Panc1 (cell line): ENCODE measurements at regions not wholly inside any gene's neighbourhood (a gene's known extent, or its start where the extent isn't known, plus 50 kb on each side); places are given as distances from the start of the nearest gene placed in this dataset.
A peak's percentile ranks its signal among the peaks of the same experiment; 100 is the strongest.

Experiments used
- ATAC-seq: fragments of 200-7000 bp; cut with Tn5 transposase; 2 replicates; pipeline ENCODE4 v1.9.1; 2020; ENCODE audit warnings: mild to moderate bottlenecking, moderate library complexity
- BruUV-seq: library from RNA; stranded (reverse); fragments of 400-500 nt; replicated peaks from 2 replicates; lab custom pipeline; 2021; lab: Mats Ljungman, UMichigan
- CTCF ChIA-PET: fragments of 300-600 bp; sonication (Branson Sonifier 250); formaldehyde crosslinking; loops from one replicate; lab custom pipeline; 2022; ENCODE audit warnings: antibody characterized with exemption; lab: Charles Lee
- POLR2A ChIA-PET: fragments of 300-600 bp; sonication (Branson Sonifier 250); formaldehyde crosslinking; loops from one replicate; lab custom pipeline; 2022; ENCODE audit warnings: antibody characterized with exemption; lab: Charles Lee
- DNase-seq: peaks from one replicate; pipeline ENCODE4 v3.0.0-alpha.2; 2010; ENCODE audit warnings: low read depth, low spot score
- H3K27ac ChIP-seq: 2 replicates; pipeline ENCODE4 v1.5.1; 2011; ENCODE audit warnings: mild to moderate bottlenecking, low read length, inconsistent platforms
- H3K27me3 ChIP-seq: fragments of 200-500 bp; sonication (Bioruptor generic); 2 replicates; pipeline ENCODE4 v1.6.0; 2014; ENCODE audit warnings: low read length, inconsistent platforms; ENCODE audit not compliant: control insufficient read depth, insufficient read depth
- H3K36me3 ChIP-seq: fragments of 200-500 bp; sonication (Bioruptor generic); 2 replicates; pipeline ENCODE4 v1.5.1; 2014; ENCODE audit warnings: inconsistent platforms, mild to moderate bottlenecking, low read length, moderate library complexity; ENCODE audit not compliant: control insufficient read depth, insufficient read depth
- H3K4me1 ChIP-seq: 2 replicates; pipeline ENCODE4 v1.5.1; 2011; ENCODE audit warnings: inconsistent platforms, mild to moderate bottlenecking, low read length, moderate library complexity; ENCODE audit not compliant: control insufficient read depth, insufficient read depth
- H3K4me3 ChIP-seq, 2 experiments: 2 replicates each; pipeline ENCODE4 v1.5.1; 2011 to 2012; ENCODE audit warnings: low read depth in 2 of 2, low read length in 2 of 2, mild to moderate bottlenecking in 2 of 2, inconsistent platforms in 1 of 2, moderate library complexity in 1 of 2
- H3K9me3 ChIP-seq: fragments of 200-500 bp; sonication (Bioruptor generic); 2 replicates; pipeline ENCODE4 v1.5.1; 2014; ENCODE audit warnings: low read depth, mild to moderate bottlenecking, inconsistent platforms, low read length, moderate library complexity; ENCODE audit not compliant: control insufficient read depth, insufficient read depth
- POLR2AphosphoS5 ChIP-seq: IDR thresholded peaks from 2 replicates; pipeline ENCODE4 v1.6.1; 2012; ENCODE audit warnings: mild to moderate bottlenecking, low read depth, low read length, moderate library complexity
- REST ChIP-seq, 2 experiments: IDR thresholded peaks; 2 replicates each; pipeline ENCODE4 v1.6.1; 2011 to 2012; ENCODE audit warnings: low read depth in 2 of 2, control low read depth in 1 of 2, low read length in 1 of 2, mild to moderate bottlenecking in 1 of 2, moderate library complexity in 1 of 2; ENCODE audit not compliant: insufficient read depth in 1 of 2
- SIN3A ChIP-seq: IDR thresholded peaks from 2 replicates; pipeline ENCODE4 v1.6.1; 2012; ENCODE audit warnings: low read depth, mild to moderate bottlenecking, low read length, moderate library complexity, borderline replicate concordance; ENCODE audit not compliant: insufficient read depth
- TCF7L2 ChIP-seq: IDR thresholded peaks from 2 replicates; pipeline ENCODE4 v1.6.1; 2011; ENCODE audit warnings: mild to moderate bottlenecking, low read depth, low read length, inconsistent platforms
- in situ Hi-C: cut with HindIII; loops from 2 replicates; pipeline ENCODE4 v1.10.0; 2016; ENCODE audit warnings: low sequenced_read_pairs, low pct_unique_long_range_greater_than_20kb
- intact Hi-C: fragments of 100-400 bp; cut with micrococcal nuclease; formaldehyde crosslinking; loops from one replicate; pipeline ENCODE4 v1.10.0; 2022; ENCODE audit not compliant: unreplicated experiment
- TF ChIP-seq, protein P1 (sequence below): fragments of 450-650 bp; IDR thresholded peaks from 2 replicates; pipeline ENCODE4 v1.5.1; 2017; ENCODE audit warnings: mild to moderate bottlenecking

DNA sequence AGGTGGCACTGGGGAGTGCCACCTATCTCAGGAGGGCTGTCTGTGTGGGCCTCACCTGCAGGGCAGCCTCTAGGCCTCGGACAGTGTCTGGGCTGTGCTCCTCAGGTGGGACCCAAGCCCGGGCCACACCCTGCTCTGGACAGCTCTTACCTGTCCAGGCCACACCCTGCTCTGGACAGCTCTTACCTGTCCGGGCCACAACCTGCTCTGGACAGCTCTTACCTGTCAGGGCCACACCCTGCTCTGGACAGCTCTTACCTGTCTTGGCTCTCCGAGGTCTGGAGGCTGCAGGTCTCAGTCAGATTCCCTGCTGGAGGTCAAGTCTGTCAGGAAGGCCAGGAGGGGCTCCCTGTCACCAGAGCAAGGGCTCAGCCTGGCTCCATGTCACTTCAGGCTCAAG is 80.6 kb downstream of the LINGO1 start:
- no peak overlapping the region for H3K27ac ChIP-seq
- ATAC-seq: no peak
- H3K9me3 ChIP-seq: peaks cover 2% of the 10 kb centered on the region; the same call in 1 of the 2 replicates
- ChIA-PET CTCF (interaction anchor here (1.0 kb wide), 1 partner anchor 9 kb away, joined by 4 read pairs; no protein-coding TSS in a partner anchor), POLR2A (no interaction called here)
- H3K36me3 ChIP-seq: no peaks in the 10 kb centered on the region
- no peak overlapping the region for H3K4me3 ChIP-seq
- no peaks in the 10 kb centered on the region for H3K27me3 ChIP-seq
- H3K4me1 ChIP-seq: peaks cover 8% of the 10 kb centered on the region
- intact Hi-C loops: no loop called here
- in situ Hi-C loops: no loop called here
- no TSS peak for BruUV-seq
- DNase-seq: no peak
- TF ChIP-seq TCF7L2 (no peak), SIN3A (no peak), REST (IDR thresholded peaks at IDR 0.05; ENCODE audit: insufficient read depth in 1 of 2, low read depth in 2 of 2, low read length in 1 of 2) (no peak), POLR2AphosphoS5 (no peak)
- TF ChIP-seq, protein P1, sequence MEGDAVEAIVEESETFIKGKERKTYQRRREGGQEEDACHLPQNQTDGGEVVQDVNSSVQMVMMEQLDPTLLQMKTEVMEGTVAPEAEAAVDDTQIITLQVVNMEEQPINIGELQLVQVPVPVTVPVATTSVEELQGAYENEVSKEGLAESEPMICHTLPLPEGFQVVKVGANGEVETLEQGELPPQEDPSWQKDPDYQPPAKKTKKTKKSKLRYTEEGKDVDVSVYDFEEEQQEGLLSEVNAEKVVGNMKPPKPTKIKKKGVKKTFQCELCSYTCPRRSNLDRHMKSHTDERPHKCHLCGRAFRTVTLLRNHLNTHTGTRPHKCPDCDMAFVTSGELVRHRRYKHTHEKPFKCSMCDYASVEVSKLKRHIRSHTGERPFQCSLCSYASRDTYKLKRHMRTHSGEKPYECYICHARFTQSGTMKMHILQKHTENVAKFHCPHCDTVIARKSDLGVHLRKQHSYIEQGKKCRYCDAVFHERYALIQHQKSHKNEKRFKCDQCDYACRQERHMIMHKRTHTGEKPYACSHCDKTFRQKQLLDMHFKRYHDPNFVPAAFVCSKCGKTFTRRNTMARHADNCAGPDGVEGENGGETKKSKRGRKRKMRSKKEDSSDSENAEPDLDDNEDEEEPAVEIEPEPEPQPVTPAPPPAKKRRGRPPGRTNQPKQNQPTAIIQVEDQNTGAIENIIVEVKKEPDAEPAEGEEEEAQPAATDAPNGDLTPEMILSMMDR: no peak

DNA sequence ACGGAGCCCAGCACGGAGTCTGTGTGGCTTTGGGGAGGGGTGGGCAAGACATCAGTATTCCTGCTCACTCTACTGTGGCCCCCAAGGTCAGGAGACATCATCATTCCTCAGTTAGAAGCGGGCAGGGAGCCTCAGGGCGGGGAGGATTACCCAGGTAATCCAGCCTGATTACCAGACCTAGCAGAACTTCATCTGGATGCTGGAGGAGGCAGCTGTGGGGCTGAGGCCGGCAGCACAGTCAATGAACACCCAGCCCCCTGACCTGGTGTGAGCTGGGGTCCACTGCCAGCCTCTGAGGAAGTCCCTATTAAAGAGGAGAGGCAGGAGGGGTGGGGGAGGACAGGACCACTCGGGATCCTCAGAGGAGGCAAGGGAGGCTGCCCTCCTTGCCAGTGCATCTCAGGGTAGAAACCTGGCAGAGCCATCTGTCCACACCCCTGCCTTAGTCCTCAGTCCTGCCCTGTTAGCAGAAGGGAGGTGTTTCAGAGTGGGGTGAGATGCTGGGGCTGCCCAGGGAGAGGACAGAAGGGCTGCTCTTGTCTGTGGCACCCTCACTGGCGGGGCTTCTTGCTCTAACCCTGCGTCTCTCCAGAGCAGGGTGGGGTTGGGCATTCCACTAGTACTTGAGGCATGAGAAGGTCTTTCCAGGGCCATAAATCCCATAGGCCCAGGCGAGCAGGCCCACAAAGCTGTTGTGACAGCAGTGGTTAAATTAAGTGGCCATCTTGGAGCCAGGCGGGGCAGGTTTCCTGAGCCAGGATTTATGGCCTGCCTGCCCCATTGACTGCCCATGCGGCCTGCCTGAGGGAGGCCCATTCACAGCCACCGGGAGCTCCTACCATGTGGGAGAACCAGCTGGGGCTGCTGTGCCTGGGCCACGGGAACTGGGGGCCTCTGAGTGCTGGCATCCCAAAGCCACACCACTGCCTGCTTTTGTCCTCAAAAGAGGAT is 82.1 kb downstream of the LINGO1 start:
- H3K36me3 ChIP-seq: no peaks in the 10 kb centered on the region
- H3K9me3 ChIP-seq: peaks cover 2% of the 10 kb centered on the region; the same call in 1 of the 2 replicates
- no peak for TF ChIP-seq SIN3A
- no peak for TF ChIP-seq POLR2AphosphoS5
- no peak for TF ChIP-seq REST (IDR thresholded peaks at IDR 0.05; ENCODE audit: insufficient read depth in 1 of 2, low read depth in 2 of 2, low read length in 1 of 2)
- no peak for TF ChIP-seq TCF7L2
- TF ChIP-seq, protein P1: no peak
- ATAC-seq: no peak
- POLR2A ChIA-PET: no interaction called here
- peaks cover 19% of the 10 kb centered on the region for H3K4me1 ChIP-seq
- CTCF ChIA-PET: no interaction called here
- BruUV-seq: no TSS peak
- H3K27ac ChIP-seq: peak overlapping the region; percentile 29; the same call in 1 of the 2 replicates
- no peaks in the 10 kb centered on the region for H3K27me3 ChIP-seq
- H3K4me3 ChIP-seq: no peak overlapping the region
- intact Hi-C loops (no loop called here), in situ Hi-C loops (no loop called here)
- no peak for DNase-seq
